ENCODE measurements at regions not wholly inside any gene's neighbourhood (a gene's known extent, or its start where the extent isn't known, plus 50 kb on each side); places are given as distances from the start of the nearest gene placed in this dataset.

DNA sequence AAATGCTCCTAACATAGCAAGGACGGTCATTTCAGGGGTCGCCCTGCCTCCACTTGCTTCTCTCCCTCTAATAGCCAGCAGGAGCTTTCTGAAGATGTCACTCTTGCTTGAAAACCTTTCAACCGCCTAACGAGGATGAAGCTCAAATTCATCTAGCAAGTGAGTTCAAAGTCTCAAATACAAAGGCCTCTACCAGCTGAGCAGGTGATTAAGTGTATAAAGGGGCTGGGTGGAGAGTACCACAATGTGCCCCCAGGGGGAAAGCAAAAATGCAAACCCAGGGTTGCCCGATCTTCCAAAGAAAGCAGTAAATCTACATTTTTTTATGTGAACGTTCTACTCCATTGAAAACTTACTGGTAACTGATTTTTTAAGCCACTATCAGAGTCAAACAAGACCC is 50.4 kb upstream of the GRIP2 start:
- no peak for DNase-seq
- in situ Hi-C loops (cut with HindIII; ENCODE audit: low pct_ligation_motif_present, low pct_unique_long_range_greater_than_20kb, low sequenced_read_pairs) = no loop called here

DNA sequence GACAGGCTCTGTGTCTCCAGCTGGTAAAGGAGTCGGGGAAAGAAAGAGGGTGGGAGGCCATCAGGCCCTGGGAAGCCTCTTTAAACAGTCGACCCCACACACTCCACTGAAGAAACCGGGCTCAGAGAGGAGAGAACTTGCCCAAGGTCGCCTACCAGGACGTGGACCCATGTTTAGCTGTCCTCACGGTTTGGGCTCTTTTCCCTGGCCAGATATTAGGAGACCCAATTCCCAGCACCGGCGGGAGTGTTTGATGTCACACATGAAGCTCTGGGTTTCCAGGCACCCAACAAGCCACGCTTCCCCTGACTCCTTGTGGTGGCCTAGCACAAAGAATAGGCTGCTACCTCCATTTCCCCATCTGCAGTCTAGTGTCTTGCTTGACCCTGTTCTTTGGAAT is 52.2 kb upstream of the GRIP2 start:
- no peak for DNase-seq
- in situ Hi-C loops (cut with HindIII; ENCODE audit: low pct_ligation_motif_present, low pct_unique_long_range_greater_than_20kb, low sequenced_read_pairs) = no loop called here

DNA sequence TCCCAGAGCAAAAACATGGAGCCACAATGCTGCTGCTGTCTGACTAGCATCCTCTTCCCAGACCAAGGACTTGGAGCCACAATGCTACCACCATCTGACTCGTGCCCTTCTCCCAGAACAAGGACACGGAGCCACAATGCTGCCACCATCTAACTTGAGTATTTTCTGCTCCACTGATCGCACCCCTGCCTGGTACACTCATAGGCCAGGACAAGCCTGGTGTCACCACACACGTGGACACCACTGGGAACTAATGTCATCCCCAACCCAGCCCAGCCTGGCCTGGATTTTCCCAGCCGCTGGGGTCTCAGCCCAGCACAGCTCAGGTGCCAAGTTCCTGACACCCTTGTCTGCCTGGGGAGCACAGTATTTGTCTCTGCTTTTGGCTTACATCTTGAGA is 52.7 kb upstream of the GRIP2 start:
- in situ Hi-C loops (cut with HindIII; ENCODE audit: low pct_ligation_motif_present, low pct_unique_long_range_greater_than_20kb, low sequenced_read_pairs) = no loop called here
- DNase-seq = no peak

DNA sequence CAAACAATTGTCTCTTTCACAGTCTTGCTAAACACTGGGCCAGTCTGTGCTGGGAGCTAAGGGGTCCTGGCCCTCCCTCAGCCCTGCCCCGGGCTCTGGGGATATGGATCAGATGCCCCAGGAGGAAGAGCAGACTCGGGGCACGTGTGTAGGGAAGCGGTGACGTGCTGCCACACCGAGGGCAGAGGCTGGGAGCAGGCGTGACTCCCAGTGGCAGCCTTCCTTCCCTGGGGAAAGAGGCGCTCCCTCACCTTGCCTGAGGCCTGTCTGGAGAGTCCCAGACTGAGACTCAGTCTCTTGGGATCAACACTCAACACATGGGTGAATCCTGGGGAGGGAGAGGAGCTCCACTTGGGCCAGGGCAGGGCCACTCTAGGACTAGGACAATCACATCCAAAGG is 54.1 kb upstream of the GRIP2 start:
- in situ Hi-C loops (cut with HindIII; ENCODE audit: low pct_ligation_motif_present, low pct_unique_long_range_greater_than_20kb, low sequenced_read_pairs) = no loop called here

DNA sequence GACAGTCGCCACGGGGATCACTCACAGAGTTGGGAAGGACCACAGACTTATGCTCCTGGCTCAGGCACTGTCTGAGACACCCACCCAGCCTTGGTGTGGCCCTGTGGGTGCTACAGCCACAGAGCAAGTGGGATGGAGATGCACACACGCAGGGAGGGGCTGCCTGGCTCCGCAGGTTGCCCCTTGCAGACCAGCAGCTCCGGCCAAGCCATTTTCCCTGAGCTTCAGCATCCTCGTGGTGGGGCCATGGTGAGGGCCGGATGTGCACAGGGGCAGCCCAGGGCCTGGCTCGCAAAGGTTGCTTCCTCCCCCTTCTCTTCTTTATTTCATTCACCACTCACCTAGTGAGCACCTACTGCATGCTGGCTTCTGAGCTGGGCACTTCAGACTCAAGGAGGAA is 55.4 kb upstream of the GRIP2 start:
- DNase-seq = no peak
- in situ Hi-C loops (cut with HindIII; ENCODE audit: low pct_ligation_motif_present, low pct_unique_long_range_greater_than_20kb, low sequenced_read_pairs) = no loop called here

More for the DNA sequence above, 54.1 kb upstream of the GRIP2 start:
- no peak for DNase-seq

DNA sequence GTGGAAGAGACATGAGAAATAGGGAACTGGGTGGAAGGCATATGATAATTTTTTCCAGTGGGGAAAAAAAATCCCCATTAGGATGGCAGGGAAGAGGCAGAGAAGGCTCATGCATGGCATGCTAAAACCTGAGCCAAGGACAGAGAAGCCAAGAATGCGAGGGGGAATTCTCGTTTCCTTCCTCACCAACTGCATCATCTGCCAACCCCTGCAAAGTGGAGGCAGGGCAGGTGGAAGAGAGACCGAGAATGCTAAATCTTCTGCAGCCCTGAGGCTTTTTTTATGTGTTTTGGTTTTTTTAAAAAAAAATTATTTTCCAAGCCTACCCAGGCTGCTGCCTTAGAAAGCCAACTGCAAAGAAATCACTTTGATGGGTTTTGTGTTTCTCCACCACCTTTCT is 54.3 kb upstream of the CCDC174 start:
- in situ Hi-C loops (cut with HindIII; ENCODE audit: low pct_ligation_motif_present, low pct_unique_long_range_greater_than_20kb, low sequenced_read_pairs) = no loop called here
- DNase-seq = no peak

DNA sequence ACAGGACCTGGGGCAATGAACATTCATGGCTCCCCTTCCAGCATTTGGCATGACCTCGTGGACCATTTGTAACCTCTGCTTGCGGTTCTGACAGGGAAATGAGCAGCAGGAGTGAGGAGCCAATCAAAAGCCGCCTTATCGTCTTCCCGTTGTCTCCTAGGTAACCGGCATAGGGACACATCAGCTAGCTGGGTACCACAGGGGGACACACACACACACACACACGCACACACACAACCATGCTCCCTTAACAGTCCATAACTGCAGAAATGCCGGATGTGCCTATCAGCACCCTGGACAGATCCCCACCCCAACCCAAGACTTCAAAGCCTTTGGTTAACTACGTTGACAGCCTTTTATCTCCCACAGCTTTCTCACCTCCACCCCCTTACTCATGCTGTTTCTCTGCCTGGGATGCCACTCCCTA is 53.4 kb upstream of the CCDC174 start:
- in situ Hi-C loops (cut with HindIII; ENCODE audit: low pct_ligation_motif_present, low pct_unique_long_range_greater_than_20kb, low sequenced_read_pairs) = no loop called here
- DNase-seq = peak; percentile 36

DNA sequence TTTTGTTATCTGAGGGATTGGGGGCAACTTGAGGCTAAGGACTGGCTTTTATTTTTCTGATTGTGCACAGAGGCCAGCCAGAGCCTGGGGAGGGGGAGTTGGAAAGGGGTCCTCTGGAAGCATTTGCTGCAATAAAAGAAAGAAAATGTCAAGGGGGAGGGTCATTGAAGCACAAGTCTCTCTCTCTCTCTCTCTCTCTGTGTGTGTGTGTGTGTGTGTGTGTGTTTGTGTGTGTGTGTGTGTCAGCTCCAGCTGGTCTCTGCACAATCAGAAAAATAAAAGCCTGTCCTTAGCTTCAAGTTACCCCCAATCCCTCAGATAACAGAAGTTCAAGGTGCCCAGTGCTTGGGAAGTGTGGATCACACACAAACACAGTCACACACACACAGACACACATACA is 52.1 kb upstream of the CCDC174 start:
- DNase-seq = no peak
- in situ Hi-C loops (cut with HindIII; ENCODE audit: low pct_ligation_motif_present, low pct_unique_long_range_greater_than_20kb, low sequenced_read_pairs) = no loop called here

DNA sequence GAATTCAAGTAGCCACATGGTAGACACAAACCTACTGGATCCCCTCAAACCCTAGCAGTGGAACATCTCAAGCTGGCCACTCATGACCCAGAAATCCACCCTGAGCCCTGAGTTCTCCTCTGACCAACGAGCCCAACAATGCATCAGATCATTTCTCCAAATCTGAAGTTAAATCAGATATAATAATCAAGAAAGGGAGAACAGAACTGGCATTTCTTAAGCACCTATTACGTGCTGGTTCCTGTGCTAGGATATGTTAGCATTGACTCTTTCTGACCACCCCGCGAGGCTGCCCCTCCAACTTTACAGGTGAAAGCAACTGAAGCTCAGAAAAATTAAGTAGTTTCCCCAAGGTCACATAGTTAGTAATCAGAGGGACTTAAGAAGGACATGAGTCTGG is 51.5 kb upstream of the CCDC174 start:
- DNase-seq = no peak
- in situ Hi-C loops (cut with HindIII; ENCODE audit: low pct_ligation_motif_present, low pct_unique_long_range_greater_than_20kb, low sequenced_read_pairs) = no loop called here

DNA sequence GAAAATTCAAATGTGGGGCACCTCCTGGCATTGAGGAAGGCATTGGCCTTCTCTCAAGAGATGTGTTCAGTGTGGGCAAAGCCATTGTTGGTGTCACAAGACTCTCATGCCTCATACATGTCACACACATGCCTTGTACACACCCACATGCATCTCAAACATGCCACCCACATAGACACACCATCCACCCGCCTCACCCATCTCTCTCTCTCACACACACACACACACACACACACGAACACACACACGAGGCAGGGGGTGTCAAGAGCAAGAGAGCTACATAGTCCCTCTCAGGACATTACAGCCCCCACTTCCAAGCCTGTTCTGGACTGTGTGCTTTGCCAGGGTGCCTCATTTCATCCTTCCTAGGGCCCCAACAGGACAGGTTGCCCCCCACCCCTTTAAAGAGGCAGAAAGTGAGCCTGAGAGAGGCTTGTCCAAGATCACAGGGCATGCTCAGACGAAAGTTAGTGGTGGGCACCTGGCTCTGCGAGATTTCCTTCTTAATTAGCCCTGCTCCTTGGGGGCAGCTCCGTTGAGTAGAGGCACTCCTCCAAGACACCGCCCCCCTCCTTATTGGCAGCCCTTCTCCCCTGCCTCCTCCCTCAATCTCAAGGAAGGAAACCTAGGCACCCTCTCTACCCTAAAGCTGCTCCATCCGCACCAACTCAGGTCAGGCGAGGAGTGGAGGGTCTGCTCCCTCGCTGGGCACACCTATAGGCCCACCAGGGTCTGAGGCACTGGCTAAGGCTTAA is 50.5 kb upstream of the CCDC174 start:
- in situ Hi-C loops (cut with HindIII; ENCODE audit: low pct_ligation_motif_present, low pct_unique_long_range_greater_than_20kb, low sequenced_read_pairs) = no loop called here

DNA sequence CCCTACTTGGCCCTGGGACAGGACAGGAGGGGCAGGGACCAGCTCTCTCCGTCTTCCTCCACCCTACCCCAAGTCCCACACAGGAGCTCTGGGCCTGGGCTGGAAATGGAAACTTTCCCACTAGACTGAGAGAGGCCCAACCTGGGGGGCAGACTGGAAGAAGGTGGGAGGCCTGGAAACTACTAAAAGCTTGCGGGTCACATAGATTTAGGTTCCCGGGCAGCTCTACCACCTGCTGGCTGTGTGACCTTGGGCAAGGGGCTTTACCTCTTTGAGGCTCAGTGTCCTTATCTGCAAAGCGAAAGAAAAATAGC is 49.9 kb upstream of the CCDC174 start:
- in situ Hi-C loops (cut with HindIII; ENCODE audit: low pct_ligation_motif_present, low pct_unique_long_range_greater_than_20kb, low sequenced_read_pairs) = no loop called here
- no peak for DNase-seq

More for the DNA sequence above, 50.5 kb upstream of the CCDC174 start:
- DNase-seq = no peak
